ENCODE measurements at regions not wholly inside any gene's neighbourhood (a gene's known extent, or its start where the extent isn't known, plus 50 kb on each side); places are given as distances from the start of the nearest gene placed in this dataset.
A peak's percentile ranks its signal among the peaks of the same experiment; 100 is the strongest.
"Not testable (repeated sequence)": the region's sequence is repeated elsewhere in the genome, so short reads cannot be mapped to it uniquely, and the experiment has no call there.

- in situ Hi-C loops (cut with HindIII; ENCODE audit: low pct_unique_long_range_greater_than_20kb, low sequenced_read_pairs) = not testable (repeated sequence)
Measured at GRCh38 chrX:92873359-92874055, 799.9 kb downstream of the NAP1L3 start.

GRCh38 chrX:92849998-92850397, 823.4 kb downstream of the NAP1L3 start:
- DNase-seq (ENCODE audit: low read depth, low spot score); in situ Hi-C loops (cut with HindIII; ENCODE audit: low pct_unique_long_range_greater_than_20kb, low sequenced_read_pairs): not testable (repeated sequence)

More at GRCh38 chrX:92873359-92874055, 799.9 kb downstream of the NAP1L3 start:
- DNase-seq (ENCODE audit: low read depth, low spot score) = not testable (repeated sequence)

GRCh38 chrX:92843920-92844319, 829.5 kb downstream of the NAP1L3 start:
- DNase-seq (ENCODE audit: low read depth, low spot score); in situ Hi-C loops (cut with HindIII; ENCODE audit: low pct_unique_long_range_greater_than_20kb, low sequenced_read_pairs): not testable (repeated sequence)

- in situ Hi-C loops (cut with HindIII; ENCODE audit: low pct_unique_long_range_greater_than_20kb, low sequenced_read_pairs); DNase-seq (ENCODE audit: low read depth, low spot score): not testable (repeated sequence)
Measured at GRCh38 chrX:92832750-92833149, 840.6 kb downstream of the NAP1L3 start.

GRCh38 chrX:92830083-92830482, 843.3 kb downstream of the NAP1L3 start:
- in situ Hi-C loops (cut with HindIII; ENCODE audit: low pct_unique_long_range_greater_than_20kb, low sequenced_read_pairs); DNase-seq (ENCODE audit: low read depth, low spot score): not testable (repeated sequence)

GRCh38 chrX:92821580-92822152, 851.7 kb downstream of the NAP1L3 start:
- peak; percentile 10 for DNase-seq (ENCODE audit: low read depth, low spot score)
- in situ Hi-C loops (cut with HindIII; ENCODE audit: low pct_unique_long_range_greater_than_20kb, low sequenced_read_pairs) = not testable (repeated sequence)

- DNase-seq (ENCODE audit: low read depth, low spot score); in situ Hi-C loops (cut with HindIII; ENCODE audit: low pct_unique_long_range_greater_than_20kb, low sequenced_read_pairs): not testable (repeated sequence)
Measured at GRCh38 chrX:92792080-92792479, 881.3 kb downstream of the NAP1L3 start.

GRCh38 chrX:92780075-92780474, 893.3 kb downstream of the NAP1L3 start:
- DNase-seq (ENCODE audit: low read depth, low spot score); in situ Hi-C loops (cut with HindIII; ENCODE audit: low pct_unique_long_range_greater_than_20kb, low sequenced_read_pairs): not testable (repeated sequence)

- DNase-seq (ENCODE audit: low read depth, low spot score) = peak; percentile 47
- in situ Hi-C loops (cut with HindIII; ENCODE audit: low pct_unique_long_range_greater_than_20kb, low sequenced_read_pairs) = not testable (repeated sequence)
Measured at GRCh38 chrX:92774016-92774415, 899.4 kb downstream of the NAP1L3 start.

GRCh38 chrX:92760963-92761362, 912.4 kb downstream of the NAP1L3 start:
- in situ Hi-C loops (cut with HindIII; ENCODE audit: low pct_unique_long_range_greater_than_20kb, low sequenced_read_pairs); DNase-seq (ENCODE audit: low read depth, low spot score): not testable (repeated sequence)
